Spinal cord (tissue), 9 donors: ENCODE measurements at regions not wholly inside any gene's neighbourhood (a gene's known extent, or its start where the extent isn't known, plus 50 kb on each side); places are given as distances from the start of the nearest gene placed in this dataset.

Experiments used
- DNase-seq, 6 donors: peaks; one replicate each; pipeline versions ENCODE4 v3.0.0 to v3.0.0-alpha.2; 2013 to 2015; ENCODE audit warnings: low spot score in 6 of 6, low read depth in 4 of 6
- H3K27ac ChIP-seq: one replicate; pipeline ENCODE4 v1.5.1; 2013; ENCODE audit warnings: low read depth, low read length, control low read depth
- H3K27me3 ChIP-seq: one replicate; pipeline ENCODE4 v1.6.1; 2013; ENCODE audit warnings: low read length; ENCODE audit not compliant: control insufficient read depth, insufficient read depth
- H3K36me3 ChIP-seq: one replicate; pipeline ENCODE4 v1.6.1; 2013; ENCODE audit warnings: low read length; ENCODE audit not compliant: control insufficient read depth, insufficient read depth
- H3K4me1 ChIP-seq: one replicate; pipeline ENCODE4 v1.6.1; 2013; ENCODE audit warnings: low read length; ENCODE audit not compliant: control insufficient read depth, insufficient read depth
- H3K4me3 ChIP-seq: one replicate; pipeline ENCODE4 v1.5.1; 2013; ENCODE audit warnings: low read depth, low read length, control low read depth
- H3K9me3 ChIP-seq: one replicate; pipeline ENCODE4 v1.6.1; 2013; ENCODE audit warnings: low read length; ENCODE audit not compliant: control insufficient read depth, insufficient read depth
- WGBS: methylation state at CpG from one replicate; pipeline ENCODE4 v1.1.5; 2013; ENCODE audit warnings: missing lambda C conversion rate; ENCODE audit not compliant: insufficient coverage; 5-methylcytosine and 5-hydroxymethylcytosine counted together
- donor health status: healthy.

GRCh38 chr5:58286741-58287140 is 173.1 kb downstream of the PLK2 start:
- Histone ChIP-seq H3K4me3 (no peak overlapping the region), H3K4me1 (no peaks in the 10 kb centered on the region), H3K36me3 (no peaks in the 10 kb centered on the region), H3K9me3 (no peaks in the 10 kb centered on the region), H3K27me3 (no peaks in the 10 kb centered on the region), H3K27ac (no peak overlapping the region)
- 83% methylated on average over 1 of the region's 1 CpG for WGBS
- DNase-seq: no peak

- Histone ChIP-seq H3K9me3 (no peaks in the 10 kb centered on the region), H3K4me3 (no peak overlapping the region), H3K27me3 (no peaks in the 10 kb centered on the region), H3K36me3 (no peaks in the 10 kb centered on the region), H3K27ac (no peak overlapping the region), H3K4me1 (no peaks in the 10 kb centered on the region)
- 80% methylated on average over 1 of the region's 2 CpGs for WGBS
- no peak for DNase-seq
Measured at GRCh38 chr5:58285900-58286299, 174.0 kb downstream of the PLK2 start.

GRCh38 chr5:58284886-58285285 is 175.0 kb downstream of the PLK2 start:
- H3K36me3 ChIP-seq: no peaks in the 10 kb centered on the region
- H3K27ac ChIP-seq: no peak overlapping the region
- WGBS: 91% methylated on average over 1 of the region's 2 CpGs
- no peaks in the 10 kb centered on the region for H3K27me3 ChIP-seq
- H3K9me3 ChIP-seq: no peaks in the 10 kb centered on the region
- no peak overlapping the region for H3K4me3 ChIP-seq
- no peak for DNase-seq
- H3K4me1 ChIP-seq: no peaks in the 10 kb centered on the region

GRCh38 chr5:58281189-58281588 is 178.7 kb downstream of the PLK2 start:
- WGBS: 80% methylated on average over 1 of the region's 2 CpGs
- Histone ChIP-seq H3K36me3 (no peaks in the 10 kb centered on the region), H3K27me3 (no peaks in the 10 kb centered on the region), H3K4me3 (no peak overlapping the region), H3K4me1 (no peaks in the 10 kb centered on the region), H3K9me3 (no peaks in the 10 kb centered on the region), H3K27ac (no peak overlapping the region)
- no peak for DNase-seq

- no peaks in the 10 kb centered on the region for H3K36me3 ChIP-seq
- no peaks in the 10 kb centered on the region for H3K27me3 ChIP-seq
- H3K4me3 ChIP-seq: no peak overlapping the region
- H3K27ac ChIP-seq: no peak overlapping the region
- WGBS: no CpG with 5 or more reads among the region's 1 CpG
- DNase-seq: no peak
- no peaks in the 10 kb centered on the region for H3K4me1 ChIP-seq
- H3K9me3 ChIP-seq: no peaks in the 10 kb centered on the region
Measured at GRCh38 chr5:58279259-58279658, 180.6 kb downstream of the PLK2 start.

- H3K27ac ChIP-seq: no peak overlapping the region
- no CpG with 5 or more reads among the region's 3 CpGs for WGBS
- no peaks in the 10 kb centered on the region for H3K36me3 ChIP-seq
- no peaks in the 10 kb centered on the region for H3K4me1 ChIP-seq
- no peaks in the 10 kb centered on the region for H3K9me3 ChIP-seq
- DNase-seq: no peak
- H3K4me3 ChIP-seq: no peak overlapping the region
- H3K27me3 ChIP-seq: no peaks in the 10 kb centered on the region
Measured at GRCh38 chr5:58276431-58276830, 183.5 kb downstream of the PLK2 start.

- Histone ChIP-seq H3K36me3 (no peaks in the 10 kb centered on the region), H3K4me3 (no peak overlapping the region), H3K27ac (no peak overlapping the region), H3K9me3 (no peaks in the 10 kb centered on the region), H3K4me1 (no peaks in the 10 kb centered on the region), H3K27me3 (no peaks in the 10 kb centered on the region)
- 80% methylated on average over 1 of the region's 4 CpGs for WGBS
- no peak for DNase-seq
Measured at GRCh38 chr5:58275516-58275915, 184.4 kb downstream of the PLK2 start.

GRCh38 chr5:58274191-58274590 is 185.7 kb downstream of the PLK2 start:
- H3K4me1 ChIP-seq: no peaks in the 10 kb centered on the region
- no peak overlapping the region for H3K4me3 ChIP-seq
- DNase-seq: no peak
- no peaks in the 10 kb centered on the region for H3K36me3 ChIP-seq
- H3K27me3 ChIP-seq: no peaks in the 10 kb centered on the region
- H3K27ac ChIP-seq: no peak overlapping the region
- H3K9me3 ChIP-seq: no peaks in the 10 kb centered on the region

GRCh38 chr5:58273711-58274110 is 186.2 kb downstream of the PLK2 start:
- no peak overlapping the region for H3K4me3 ChIP-seq
- no peak overlapping the region for H3K27ac ChIP-seq
- H3K4me1 ChIP-seq: no peaks in the 10 kb centered on the region
- WGBS: 67% methylated on average over 1 of the region's 2 CpGs
- no peaks in the 10 kb centered on the region for H3K9me3 ChIP-seq
- no peaks in the 10 kb centered on the region for H3K27me3 ChIP-seq
- peak in 1 of 6 donors; percentile 17 for DNase-seq
- no peaks in the 10 kb centered on the region for H3K36me3 ChIP-seq

GRCh38 chr5:58268268-58268667 is 191.6 kb downstream of the PLK2 start:
- 92% methylated on average over 2 of the region's 4 CpGs for WGBS
- no peak for DNase-seq

More at GRCh38 chr5:58268268-58268667, 191.6 kb downstream of the PLK2 start:
- Histone ChIP-seq H3K4me3 (no peak overlapping the region), H3K27ac (no peak overlapping the region), H3K36me3 (no peaks in the 10 kb centered on the region), H3K27me3 (no peaks in the 10 kb centered on the region), H3K4me1 (no peaks in the 10 kb centered on the region), H3K9me3 (no peaks in the 10 kb centered on the region)
